AG04449 (cell line): ENCODE measurements at regions not wholly inside any gene's neighbourhood (a gene's known extent, or its start where the extent isn't known, plus 50 kb on each side); places are given as distances from the start of the nearest gene placed in this dataset.

Experiments used
- CTCF ChIA-PET: fragments of 350-600 bp; formaldehyde crosslinking; extraction: SDS; loops from one replicate; lab custom pipeline; 2021; ENCODE audit warnings: antibody characterized with exemption; lab: Yijun Ruan, JAX
- POLR2A ChIA-PET: fragments of 400-600, 350-600 bp; formaldehyde crosslinking; extraction: SDS; loops from one replicate; lab custom pipeline; 2020; ENCODE audit warnings: antibody characterized with exemption, inconsistent platforms; lab: Yijun Ruan, JAX
- DNase-seq: peaks from one replicate; pipeline ENCODE4 v3.0.0-alpha.2; 2010; ENCODE audit warnings: low read depth, low spot score
- H3K4me3 ChIP-seq: 2 replicates; pipeline ENCODE4 v1.5.1; 2011; ENCODE audit warnings: low read depth, mild to moderate bottlenecking, control low read depth, low read length
- CTCF ChIP-seq: IDR thresholded peaks from one replicate; pipeline ENCODE4 v1.5.1; 2011; ENCODE audit warnings: mild to moderate bottlenecking, moderate library complexity, low read length, control low read depth, inconsistent platforms; ENCODE audit not compliant: insufficient read depth; ENCODE audit errors: missing control alignments

- no peak overlapping the region for H3K4me3 ChIP-seq
These were observed 109.1 kb upstream of the BCAT1 start for GRCh38 chr12:25058012-25058411.

GRCh38 chr12:25056486-25057130 is 107.7 kb upstream of the BCAT1 start:
- ChIA-PET CTCF (no interaction called here), POLR2A (no interaction called here)
- TF ChIP-seq CTCF, result no peak
- no peak for DNase-seq
- no peak overlapping the region for H3K4me3 ChIP-seq

More at GRCh38 chr12:25058012-25058411, 109.1 kb upstream of the BCAT1 start:
- ChIA-PET POLR2A (no interaction called here), CTCF (no interaction called here)
- no peak for TF ChIP-seq CTCF
- DNase-seq, result no peak

GRCh38 chr12:25056011-25056410 is 107.1 kb upstream of the BCAT1 start:
- TF ChIP-seq CTCF, result no peak
- ChIA-PET POLR2A (no interaction called here), CTCF (interaction anchor here (1.1 kb wide), 1 partner anchor 65 kb away, joined by 3 read pairs; no protein-coding TSS in a partner anchor)
- DNase-seq, result no peak
- H3K4me3 ChIP-seq, result no peak overlapping the region

GRCh38 chr12:25054783-25055144 is 105.9 kb upstream of the BCAT1 start:
- CTCF ChIA-PET, result interaction anchor here (1.1 kb wide), 1 partner anchor 63 kb away, joined by 3 read pairs; no protein-coding TSS in a partner anchor
- POLR2A ChIA-PET, result no interaction called here
- no peak overlapping the region for H3K4me3 ChIP-seq
- TF ChIP-seq CTCF, result no peak
- DNase-seq, result no peak

- no peak for TF ChIP-seq CTCF
- no peak for DNase-seq
- POLR2A ChIA-PET, result no interaction called here
- CTCF ChIA-PET, result no interaction called here
- no peak overlapping the region for H3K4me3 ChIP-seq
These were observed 105.3 kb upstream of the BCAT1 start for GRCh38 chr12:25054076-25054782.

GRCh38 chr12:25052914-25053211 is 104.0 kb upstream of the BCAT1 start:
- ChIA-PET CTCF (interaction anchor here (0.7 to 1.1 kb wide), 2 partner anchors 30 to 35 kb away, joined by 3 to 4 read pairs; no protein-coding TSS in a partner anchor), POLR2A (no interaction called here)
- no peak for DNase-seq
- no peak overlapping the region for H3K4me3 ChIP-seq
- no peak for TF ChIP-seq CTCF
